HepG2 (cell line): ENCODE measurements at regions not wholly inside any gene's neighbourhood (a gene's known extent, or its start where the extent isn't known, plus 50 kb on each side); places are given as distances from the start of the nearest gene placed in this dataset.
A peak's percentile ranks its signal among the peaks of the same experiment; 100 is the strongest.

Experiments used
- ATAC-seq: fragments of 200-7000 bp; cut with Tn5 transposase; 3 replicates; pipeline ENCODE4 v1.9.1; 2020; ENCODE audit warnings: mild to moderate bottlenecking, moderate library complexity
- BruUV-seq: library from RNA; stranded (reverse); fragments of 400-500 nt; replicated peaks from 2 replicates; lab custom pipeline; 2021; lab: Mats Ljungman, UMichigan
- CTCF ChIA-PET: fragments of 300-600 bp; formaldehyde crosslinking; extraction: SDS; loops from one replicate; lab custom pipeline; 2021; ENCODE audit warnings: low total read pairs, inconsistent platforms, low intra/inter-chr PET ratio; lab: Yijun Ruan, JAX
- POLR2A ChIA-PET: fragments of 350-600 bp; sonication (Branson Sonifier 250); formaldehyde crosslinking; loops from one replicate; lab custom pipeline; 2020; ENCODE audit warnings: antibody characterized with exemption, inconsistent platforms; lab: Yijun Ruan, JAX
- DNase-seq: peaks from one replicate; pipeline ENCODE4 v3.0.0-alpha.2; 2015; ENCODE audit warnings: low spot score
- FAIRE-seq: peaks from 3 replicates; lab custom pipeline; 2011; peaks lifted over from hg19 to GRCh38; lab: Jason Lieb, UNC
- H2AFZ ChIP-seq: one replicate; pipeline ENCODE4 v1.6.1; 2011; ENCODE audit warnings: low read length, inconsistent platforms
- H3K27ac ChIP-seq: fragments of 300-600 bp; 3 replicates; pipeline ENCODE4 v1.8.0; 2011; ENCODE audit warnings: mixed run types, mild to moderate bottlenecking, mixed read lengths, low read length, inconsistent platforms; ENCODE audit not compliant: insufficient read depth; ENCODE audit errors: extremely low read length
- H3K27me3 ChIP-seq, 2 experiments: fragments of 200-600 bp in 1 of 2; 2 replicates in 1 of 2; 3 replicates in 1 of 2; pipeline versions ENCODE4 v1.6.0 to v1.8.0; 2011; ENCODE audit warnings: low read length in 2 of 2, mild to moderate bottlenecking in 2 of 2, moderate library complexity in 2 of 2, inconsistent platforms in 1 of 2; ENCODE audit not compliant: insufficient read depth in 2 of 2, control insufficient read depth in 1 of 2
- H3K36me3 ChIP-seq, 2 experiments: fragments of 200-600 bp in 1 of 2; replicated peaks in 1 of 2; 2 replicates in 1 of 2; 3 replicates in 1 of 2; pipeline versions ENCODE4 v1.5.1 to v1.8.0; 2011; ENCODE audit warnings: low read length in 2 of 2, inconsistent platforms in 1 of 2; ENCODE audit not compliant: insufficient read depth in 2 of 2, control insufficient read depth in 1 of 2
- H3K4me1 ChIP-seq: 2 replicates; pipeline ENCODE4 v1.5.1; 2012; ENCODE audit warnings: low read length, inconsistent platforms; ENCODE audit not compliant: insufficient read depth
- H3K4me2 ChIP-seq: 2 replicates; pipeline ENCODE4 v1.6.0; 2011; ENCODE audit warnings: low read depth, low read length, inconsistent platforms
- H3K4me3 ChIP-seq, 3 experiments: fragments of 200-600 bp in 1 of 3; sonication (generic), shearing (Covaris generic) in 1 of 3; replicated peaks in 1 of 3; 2 replicates each; pipeline ENCODE4 v1.5.1; 2011 to 2016; ENCODE audit warnings: low read length in 3 of 3, inconsistent platforms in 2 of 3, low read depth in 2 of 3, mild to moderate bottlenecking in 2 of 3, control low read depth in 1 of 3, mixed read lengths in 1 of 3; ENCODE audit not compliant: insufficient read depth in 1 of 3
- H3K79me2 ChIP-seq: one replicate; pipeline ENCODE4 v1.6.1; 2011; ENCODE audit warnings: low read length, inconsistent platforms; ENCODE audit not compliant: insufficient read depth
- H3K9ac ChIP-seq: 2 replicates; pipeline ENCODE4 v1.6.0; 2011; ENCODE audit warnings: mild to moderate bottlenecking, low read depth, low read length, inconsistent platforms; ENCODE audit not compliant: insufficient read depth
- H3K9me3 ChIP-seq: 2 replicates; pipeline ENCODE4 v1.5.1; 2012; ENCODE audit warnings: mild to moderate bottlenecking, low read length
- H4K20me1 ChIP-seq: 2 replicates; pipeline ENCODE4 v1.6.0; 2011; ENCODE audit warnings: inconsistent platforms, mild to moderate bottlenecking, low read length, moderate library complexity; ENCODE audit not compliant: insufficient read depth
- IRF9 ChIP-seq: sonication (generic); formaldehyde crosslinking; IDR thresholded peaks from 2 replicates; pipeline ENCODE4 v1.8.0; 2022; ENCODE audit warnings: missing genetic modification reagents, mild to moderate bottlenecking, borderline replicate concordance
- KMT2B ChIP-seq: IDR thresholded peaks from 2 replicates; pipeline ENCODE4 v1.6.1; 2016; ENCODE audit warnings: missing genetic modification reagents, missing compliant biosample characterization
- MAFF ChIP-seq: IDR thresholded peaks from 2 replicates; pipeline ENCODE4 v1.6.1; 2011; ENCODE audit warnings: low read depth, low read length, improper control_type of control experiment
- MAFK ChIP-seq, 2 experiments: IDR thresholded peaks in 1 of 2; conservative IDR thresholded peaks in 1 of 2; 2 replicates each; pipeline ENCODE4 v1.6.1; 2011; ENCODE audit warnings: improper control_type of control experiment in 2 of 2, low read length in 2 of 2
- ZNF549 ChIP-seq: sonication (generic); formaldehyde crosslinking; IDR thresholded peaks from 2 replicates; pipeline ENCODE4 v1.5.0; 2020; ENCODE audit warnings: missing genetic modification reagents
- ZNF678 ChIP-seq: sonication (generic); formaldehyde crosslinking; IDR thresholded peaks from 2 replicates; pipeline ENCODE4 v1.4.0; 2020; ENCODE audit warnings: mild to moderate bottlenecking, missing genetic modification reagents
- WGBS: methylation state at CpG from one replicate; pipeline ENCODE4 v1.1.6; 2017; ENCODE audit warnings: low lambda C conversion rate; 5-methylcytosine and 5-hydroxymethylcytosine counted together
- in situ Hi-C: cut with HindIII; loops from 2 replicates; pipeline ENCODE4 v1.10.0; 2017; ENCODE audit warnings: low pct_unique_long_range_greater_than_20kb; ENCODE audit not compliant: extremely low pct_ligation_motif_present
- intact Hi-C: fragments of 100-400 bp; cut with micrococcal nuclease; formaldehyde crosslinking; loops from one replicate; pipeline ENCODE4 v1.10.0; 2022; ENCODE audit not compliant: unreplicated experiment
- TF ChIP-seq, protein P1 (sequence below): sonication (generic); formaldehyde crosslinking; IDR thresholded peaks from 2 replicates; pipeline ENCODE4 v1.4.0; 2020; ENCODE audit warnings: mild to moderate bottlenecking, missing genetic modification reagents
- TF ChIP-seq, protein P2 (sequence below): sonication (generic); formaldehyde crosslinking; conservative IDR thresholded peaks from 2 replicates; pipeline ENCODE4 v1.4.0; 2020; ENCODE audit warnings: missing genetic modification reagents
- TF ChIP-seq, protein P3 (sequence below): fragments of 450-650 bp; IDR thresholded peaks from 2 replicates; pipeline ENCODE4 v1.6.1; 2016

- TF ChIP-seq, protein P1, sequence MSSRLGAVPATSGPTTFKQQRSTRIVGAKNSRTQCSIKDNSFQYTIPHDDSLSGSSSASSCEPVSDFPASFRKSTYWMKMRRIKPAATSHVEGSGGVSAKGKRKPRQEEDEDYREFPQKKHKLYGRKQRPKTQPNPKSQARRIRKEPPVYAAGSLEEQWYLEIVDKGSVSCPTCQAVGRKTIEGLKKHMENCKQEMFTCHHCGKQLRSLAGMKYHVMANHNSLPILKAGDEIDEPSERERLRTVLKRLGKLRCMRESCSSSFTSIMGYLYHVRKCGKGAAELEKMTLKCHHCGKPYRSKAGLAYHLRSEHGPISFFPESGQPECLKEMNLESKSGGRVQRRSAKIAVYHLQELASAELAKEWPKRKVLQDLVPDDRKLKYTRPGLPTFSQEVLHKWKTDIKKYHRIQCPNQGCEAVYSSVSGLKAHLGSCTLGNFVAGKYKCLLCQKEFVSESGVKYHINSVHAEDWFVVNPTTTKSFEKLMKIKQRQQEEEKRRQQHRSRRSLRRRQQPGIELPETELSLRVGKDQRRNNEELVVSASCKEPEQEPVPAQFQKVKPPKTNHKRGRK = no peak
- TF ChIP-seq KMT2B (no peak), IRF9 (CRISPR knock-in tag) (no peak), ZNF549 (CRISPR knock-in tag) (no peak), ZNF678 (CRISPR knock-in tag) (no peak)
- TF ChIP-seq, protein P2, sequence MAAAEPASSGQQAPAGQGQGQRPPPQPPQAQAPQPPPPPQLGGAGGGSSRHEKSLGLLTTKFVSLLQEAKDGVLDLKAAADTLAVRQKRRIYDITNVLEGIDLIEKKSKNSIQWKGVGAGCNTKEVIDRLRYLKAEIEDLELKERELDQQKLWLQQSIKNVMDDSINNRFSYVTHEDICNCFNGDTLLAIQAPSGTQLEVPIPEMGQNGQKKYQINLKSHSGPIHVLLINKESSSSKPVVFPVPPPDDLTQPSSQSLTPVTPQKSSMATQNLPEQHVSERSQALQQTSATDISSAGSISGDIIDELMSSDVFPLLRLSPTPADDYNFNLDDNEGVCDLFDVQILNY = no peak
These were observed 275.2 kb downstream of the QDPR start (continued) for GRCh38 chr4:17236686-17237085.

DNA sequence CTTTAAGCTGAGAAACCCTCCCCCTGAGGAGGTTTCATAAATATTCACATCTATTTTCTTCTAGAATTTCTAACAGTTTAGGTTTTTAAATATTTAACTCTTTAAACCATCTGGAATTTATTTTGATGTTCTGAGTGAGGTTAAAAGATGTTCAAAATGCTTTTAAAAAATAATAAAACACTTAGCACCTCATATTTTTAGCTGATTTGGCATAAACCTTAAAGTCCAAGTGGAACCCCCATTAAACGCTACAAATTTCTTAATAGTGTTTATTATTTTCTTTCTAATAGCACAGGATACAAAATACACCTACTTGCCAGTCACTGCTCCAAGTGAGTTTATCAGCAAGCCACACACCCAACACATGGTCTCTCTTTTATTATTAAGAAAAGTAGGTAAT lies 277.2 kb downstream of the QDPR start:
- no peak overlapping the region for H3K4me3 ChIP-seq
- intact Hi-C loops (no loop called here), in situ Hi-C loops (no loop called here)
- ChIA-PET POLR2A (no interaction called here), CTCF (no interaction called here)
- no peak for DNase-seq
- no peak for ATAC-seq
- no peaks in the 10 kb centered on the region for H3K79me2 ChIP-seq
- H3K9me3 ChIP-seq = no peaks in the 10 kb centered on the region
- H3K27ac ChIP-seq = no peak overlapping the region
- no peaks in the 10 kb centered on the region for H4K20me1 ChIP-seq
- H2AFZ ChIP-seq = no peak overlapping the region
- H3K36me3 ChIP-seq = no peaks in the 10 kb centered on the region
- no peak overlapping the region for H3K9ac ChIP-seq
- no peak overlapping the region for H3K4me2 ChIP-seq
- BruUV-seq = no TSS peak
- FAIRE-seq = no peak
- H3K27me3 ChIP-seq = 0 out of 5 replicates have a peak, but pooled peaks cover 0 to 4% of the 10 kb centered on the region in 2 experiments
- TF ChIP-seq MAFF (peak; percentile 74), MAFK (conservative IDR thresholded peaks at IDR 0.05 in 1 of 2, IDR thresholded peaks at IDR 0.05 in 1 of 2; ENCODE audit: low read length in 2 of 2) (peak; percentile 61 to 78)
- TF ChIP-seq, protein P3, sequence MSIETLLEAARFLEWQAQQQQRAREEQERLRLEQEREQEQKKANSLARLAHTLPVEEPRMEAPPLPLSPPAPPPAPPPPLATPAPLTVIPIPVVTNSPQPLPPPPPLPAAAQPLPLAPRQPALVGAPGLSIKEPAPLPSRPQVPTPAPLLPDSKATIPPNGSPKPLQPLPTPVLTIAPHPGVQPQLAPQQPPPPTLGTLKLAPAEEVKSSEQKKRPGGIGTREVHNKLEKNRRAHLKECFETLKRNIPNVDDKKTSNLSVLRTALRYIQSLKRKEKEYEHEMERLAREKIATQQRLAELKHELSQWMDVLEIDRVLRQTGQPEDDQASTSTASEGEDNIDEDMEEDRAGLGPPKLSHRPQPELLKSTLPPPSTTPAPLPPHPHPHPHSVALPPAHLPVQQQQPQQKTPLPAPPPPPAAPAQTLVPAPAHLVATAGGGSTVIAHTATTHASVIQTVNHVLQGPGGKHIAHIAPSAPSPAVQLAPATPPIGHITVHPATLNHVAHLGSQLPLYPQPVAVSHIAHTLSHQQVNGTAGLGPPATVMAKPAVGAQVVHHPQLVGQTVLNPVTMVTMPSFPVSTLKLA = no peak
- no peaks in the 10 kb centered on the region for H3K4me1 ChIP-seq
- 50% methylated on average over 1 of the region's 1 CpG for WGBS
